Kidney glomerular epithelial cell (primary cell): ENCODE measurements at regions not wholly inside any gene's neighbourhood (a gene's known extent, or its start where the extent isn't known, plus 50 kb on each side); places are given as distances from the start of the nearest gene placed in this dataset.

Experiments used
- DNase-seq: peaks from one replicate; lab custom pipeline; 2025; lab: John Stamatoyannopoulos, UW

DNA sequence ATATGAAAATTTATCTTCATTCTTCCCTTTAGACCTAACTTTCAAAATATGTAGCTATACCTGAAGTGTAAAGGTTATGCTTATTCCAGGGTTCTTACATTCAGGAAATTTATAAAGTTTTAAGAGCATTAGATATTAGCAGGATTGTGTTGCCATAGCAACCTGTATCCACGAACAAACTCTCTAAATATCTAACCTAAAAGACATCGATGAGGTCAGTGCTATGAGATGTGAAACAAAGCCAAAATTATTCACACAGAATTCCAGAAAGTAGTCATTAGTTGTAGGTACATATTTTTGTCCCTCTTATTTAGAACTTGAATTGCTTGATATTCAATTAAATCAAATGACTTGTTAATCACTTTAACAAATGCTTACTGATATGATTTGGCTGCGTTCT is 705.3 kb downstream of the SOCS6 start:
- no peak for DNase-seq

- no peak for DNase-seq
Measured at GRCh38 chr18:70991577-70991976, 702.7 kb downstream of the SOCS6 start.

DNA sequence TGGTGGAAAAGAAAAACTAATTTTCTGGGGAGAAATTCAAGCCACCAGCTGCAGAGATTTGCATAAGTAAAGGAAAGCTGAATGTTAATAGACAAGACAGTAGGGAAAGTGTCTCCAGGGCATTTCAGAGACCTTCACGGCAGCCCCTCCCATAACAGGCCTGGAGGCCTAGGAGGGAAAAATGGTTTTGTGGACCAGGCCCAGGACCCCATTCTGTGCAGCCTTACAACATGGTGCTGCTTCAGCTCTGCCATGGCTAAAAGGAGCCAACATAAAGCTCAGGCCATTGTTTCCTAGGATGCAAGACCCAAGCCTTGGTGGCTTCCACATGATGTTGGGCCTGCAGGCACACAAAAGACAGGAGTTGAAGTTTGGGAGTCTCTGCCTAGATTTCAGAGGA is 697.1 kb downstream of the SOCS6 start:
- no peak for DNase-seq

DNA sequence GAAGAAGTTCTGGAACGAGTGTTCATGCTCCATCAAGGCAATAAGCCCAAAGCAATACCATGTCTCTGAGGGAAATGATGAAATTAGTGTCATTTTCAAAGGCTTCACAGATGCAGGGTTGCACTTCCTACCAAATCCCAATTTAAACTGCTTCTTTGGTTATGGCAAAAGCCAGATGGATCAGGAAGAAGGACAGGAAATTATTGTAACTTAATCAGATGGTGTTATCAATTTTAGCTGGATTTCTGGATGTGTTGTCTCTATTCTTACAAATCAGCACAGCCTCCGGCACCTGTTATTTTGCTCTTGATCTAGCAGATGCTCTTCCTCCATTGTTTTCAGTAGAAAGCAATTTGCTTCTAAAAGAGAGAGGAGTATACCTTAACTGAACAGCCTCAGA is 693.4 kb downstream of the SOCS6 start:
- DNase-seq = no peak

- DNase-seq = no peak
Measured at GRCh38 chr18:70981400-70982140, 692.7 kb downstream of the SOCS6 start.

- DNase-seq = no peak
Measured at GRCh38 chr18:70973626-70974025, 684.8 kb downstream of the SOCS6 start.

- DNase-seq = no peak
Measured at GRCh38 chr18:70966419-70966818, 677.6 kb downstream of the SOCS6 start.

DNA sequence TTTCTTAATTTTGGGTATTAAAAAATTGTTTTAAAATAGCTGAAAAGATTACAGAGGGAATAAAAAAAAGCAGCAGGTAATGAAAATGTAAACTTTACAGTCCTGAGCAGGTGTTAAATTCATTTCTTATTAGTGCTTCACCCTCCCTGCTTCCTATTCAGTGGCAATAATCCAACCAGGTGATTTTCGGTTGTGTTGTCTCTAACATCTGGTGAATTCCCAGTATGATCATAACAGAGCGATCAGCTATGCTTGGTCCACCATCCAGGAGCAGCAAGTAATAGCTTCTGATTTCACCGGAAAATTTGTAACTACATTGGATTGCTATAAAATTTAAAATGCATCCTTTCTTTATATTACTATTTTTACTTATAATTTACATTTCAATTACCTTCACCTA is 673.1 kb downstream of the SOCS6 start:
- no peak for DNase-seq

DNA sequence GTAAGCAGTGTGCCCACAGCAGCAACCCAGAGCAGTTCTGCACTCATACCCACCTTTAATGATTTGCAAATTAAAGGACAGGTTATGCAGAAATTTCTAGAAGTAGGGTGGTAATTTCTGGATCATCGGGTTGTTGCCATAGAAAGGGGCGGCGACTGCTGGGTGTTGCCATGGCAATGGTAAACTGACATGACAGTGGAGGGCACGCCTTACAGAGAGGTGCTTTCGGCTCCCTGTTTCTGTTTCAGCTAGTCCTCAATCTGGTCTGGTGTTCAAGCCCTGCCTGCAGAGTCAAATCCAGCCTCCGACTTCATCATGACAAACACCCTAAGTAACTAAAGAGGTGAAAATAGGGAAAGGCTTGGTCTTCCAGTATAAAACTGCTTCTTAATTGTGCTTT is 667.7 kb downstream of the SOCS6 start:
- DNase-seq = no peak

DNA sequence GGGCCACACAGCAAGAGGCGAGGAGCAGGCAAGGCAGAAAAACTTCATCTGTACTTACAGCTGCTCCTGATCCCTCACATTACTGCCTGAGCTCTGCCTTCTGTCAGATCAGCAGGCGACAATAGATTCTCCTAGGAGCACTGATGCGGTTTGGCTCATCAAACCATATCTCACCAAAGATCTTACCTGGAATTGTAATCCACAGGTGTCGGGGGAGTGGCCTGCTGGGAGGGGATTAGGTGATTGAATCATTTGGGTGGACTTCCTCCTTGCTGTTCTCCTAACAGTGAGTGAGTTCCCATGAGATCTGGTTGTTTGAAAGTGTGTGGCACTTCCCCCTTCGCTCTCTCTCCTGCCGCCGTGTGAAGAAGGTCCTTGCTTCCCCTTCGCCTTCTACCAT is 647.3 kb downstream of the SOCS6 start:
- no peak for DNase-seq

DNA sequence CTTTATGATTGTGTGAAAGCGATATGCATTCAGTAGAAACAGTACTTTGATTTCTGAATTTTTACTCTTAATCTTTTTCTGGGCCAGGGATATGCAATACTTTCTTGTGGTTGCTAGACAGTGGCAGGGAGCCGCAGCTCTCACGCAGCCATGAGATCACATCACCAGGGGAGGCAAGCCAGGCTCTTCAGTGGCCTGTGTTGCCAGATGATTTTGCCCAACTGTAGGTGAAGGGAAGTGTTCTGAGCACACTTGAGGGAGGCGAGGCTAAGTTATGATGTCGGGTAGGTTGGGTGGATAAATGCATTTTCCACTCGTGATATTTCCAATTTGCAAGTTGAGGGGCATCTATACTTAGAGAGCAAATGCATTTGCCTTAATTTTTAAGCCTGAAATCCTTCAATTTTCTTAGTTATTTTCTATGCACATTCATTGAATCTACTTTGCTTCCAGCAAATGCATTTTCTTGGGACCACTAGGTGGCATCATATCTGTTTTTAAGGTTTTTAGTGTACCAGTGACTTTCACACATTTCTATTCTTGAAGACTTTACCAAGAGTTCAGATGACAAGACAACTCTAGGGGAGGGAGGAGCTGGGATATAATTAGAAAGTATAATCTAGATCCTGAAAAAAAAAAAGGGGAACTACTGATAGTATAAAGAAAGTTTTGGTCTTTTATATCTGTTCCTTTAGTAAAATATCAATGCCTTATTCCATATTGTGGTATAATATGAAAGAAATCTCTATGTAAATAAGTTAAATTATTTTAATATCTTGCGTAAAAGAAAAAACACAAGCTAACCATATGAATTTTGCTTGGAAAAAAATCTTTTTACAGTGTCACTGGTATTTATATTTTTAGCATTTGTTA is 643.3 kb downstream of the SOCS6 start:
- peak; percentile 68 for DNase-seq

DNA sequence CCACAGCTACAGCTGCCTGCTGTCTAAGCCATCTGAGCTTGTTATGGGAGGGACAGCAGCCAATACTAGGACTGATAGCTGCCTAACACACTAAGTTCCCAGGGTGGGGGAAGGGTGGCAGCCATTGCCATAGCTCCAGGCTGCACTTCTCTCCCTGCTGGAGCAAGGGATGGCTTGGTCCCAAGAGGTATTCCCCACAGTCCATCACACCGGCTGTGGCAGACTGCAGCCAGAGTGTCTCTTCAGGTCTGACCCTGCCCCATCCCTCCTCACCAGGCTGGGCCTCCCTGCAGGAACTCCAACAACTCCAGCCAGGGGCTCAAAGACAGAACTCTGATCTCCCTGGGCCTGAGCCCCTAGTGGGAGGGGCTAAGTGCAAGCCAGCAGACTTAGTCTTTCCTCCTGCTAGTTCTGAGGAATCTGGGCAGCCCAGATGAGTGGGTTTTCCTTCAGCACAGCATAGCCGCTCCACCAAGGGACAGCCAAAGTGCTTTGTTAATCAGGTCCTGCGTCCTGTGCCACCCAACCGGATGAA is 632.1 kb downstream of the SOCS6 start:
- DNase-seq = no peak

GRCh38 chr18:70907673-70908072 is 618.8 kb downstream of the SOCS6 start:
- DNase-seq = no peak

GRCh38 chr18:70892381-70892780 is 603.5 kb downstream of the SOCS6 start:
- no peak for DNase-seq

- no peak for DNase-seq
Measured at GRCh38 chr18:70870292-70870691, 581.4 kb downstream of the SOCS6 start.

DNA sequence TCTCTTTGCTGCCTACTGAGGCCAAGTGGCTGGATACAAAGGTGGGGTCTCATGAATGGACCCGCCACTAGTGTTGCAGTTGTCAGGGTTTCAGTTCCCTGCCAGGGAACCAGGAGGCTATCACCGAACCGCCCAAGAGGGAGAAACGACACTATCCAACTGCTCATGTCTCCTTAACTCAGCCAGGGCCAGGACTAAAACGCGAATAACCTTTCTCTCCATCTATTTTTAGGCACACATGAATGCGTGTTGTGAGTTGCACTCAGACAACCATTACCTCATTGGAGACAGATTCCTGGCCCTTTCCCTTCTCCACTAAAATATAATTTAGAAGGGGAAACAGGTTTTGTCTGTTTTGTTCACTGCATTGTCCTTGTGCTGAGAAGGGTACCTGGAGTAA is 559.5 kb downstream of the SOCS6 start:
- no peak for DNase-seq

- DNase-seq = no peak
Measured at GRCh38 chr18:70840649-70841048, 551.8 kb downstream of the SOCS6 start.

DNA sequence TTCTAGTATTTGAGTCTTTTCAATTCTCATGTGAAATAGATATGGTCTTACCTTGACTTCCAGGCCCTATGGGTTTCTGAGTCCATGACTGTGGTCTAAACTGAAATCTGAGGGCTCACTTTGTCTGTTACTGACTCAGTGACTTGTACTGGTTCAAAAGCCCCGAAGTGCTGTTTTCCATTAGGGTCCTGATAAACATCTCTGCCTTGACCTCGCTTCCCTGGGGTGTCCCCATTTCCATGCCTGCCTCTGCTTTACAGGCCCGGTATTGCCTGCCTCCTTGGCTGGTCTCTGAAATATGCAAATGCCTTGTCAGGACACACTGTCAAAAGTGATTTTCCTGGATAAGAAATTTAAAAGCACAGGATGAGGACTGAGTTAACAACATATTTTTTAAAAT is 538.8 kb downstream of the SOCS6 start:
- no peak for DNase-seq

DNA sequence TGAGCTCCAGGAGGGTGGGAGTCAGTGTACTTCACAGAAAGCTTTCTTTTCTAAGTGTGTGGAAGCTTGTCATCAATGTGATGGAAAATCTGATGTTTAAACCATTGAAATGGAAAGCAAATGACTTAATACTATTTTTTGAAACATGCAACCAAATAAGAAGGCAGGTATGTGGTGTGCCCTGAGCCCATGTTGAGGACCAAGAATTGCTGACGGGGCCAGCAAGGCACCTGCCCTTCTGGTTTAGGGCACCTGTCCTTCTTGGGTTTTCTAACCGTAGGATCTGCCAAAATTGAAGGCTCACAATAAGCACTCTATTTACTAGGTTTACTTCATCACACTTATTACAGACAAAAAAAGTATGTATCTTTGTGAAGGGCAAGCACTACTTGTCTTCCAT is 537.7 kb downstream of the SOCS6 start:
- DNase-seq = no peak

DNA sequence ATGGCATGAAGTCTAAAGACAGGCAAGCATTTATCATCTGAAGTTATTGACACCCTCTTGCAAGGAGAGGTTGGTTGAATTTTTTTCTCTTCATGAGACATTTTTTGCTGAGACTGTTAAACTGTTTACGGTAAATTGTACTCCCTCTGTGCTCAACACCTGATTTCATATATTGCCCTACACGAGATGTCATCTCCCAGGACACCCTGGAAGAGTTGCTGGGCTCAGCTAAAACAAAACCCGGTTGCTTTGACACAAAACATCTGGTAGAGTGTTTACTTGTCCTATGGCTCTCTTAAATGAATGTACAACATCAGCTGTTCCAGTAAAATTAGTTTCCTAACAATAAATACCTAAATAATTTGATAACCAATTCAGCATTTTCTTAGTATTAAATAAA is 533.8 kb downstream of the SOCS6 start:
- DNase-seq = no peak

- no peak for DNase-seq
Measured at GRCh38 chr18:70822117-70822516, 533.3 kb downstream of the SOCS6 start.

GRCh38 chr18:70808481-70809056 is 519.7 kb downstream of the SOCS6 start:
- DNase-seq = no peak
